H9 (cell line): ENCODE measurements at regions not wholly inside any gene's neighbourhood (a gene's known extent, or its start where the extent isn't known, plus 50 kb on each side); places are given as distances from the start of the nearest gene placed in this dataset.
"Not testable (repeated sequence)": the region's sequence is repeated elsewhere in the genome, so short reads cannot be mapped to it uniquely, and the experiment has no call there.

Source experiments
- DNase-seq: peaks from one replicate; pipeline ENCODE4 v3.0.0-alpha.2; 2017
- H2AFZ ChIP-seq: one replicate; pipeline ENCODE4 v1.6.1; 2013; ENCODE audit warnings: mild to moderate bottlenecking, low read length, control low read depth, moderate library complexity
- H2AK5ac ChIP-seq: 2 replicates; pipeline ENCODE4 v1.6.1; 2013; ENCODE audit warnings: low read length, control low read depth, mixed read lengths; ENCODE audit not compliant: insufficient read length
- H2BK120ac ChIP-seq: one replicate; pipeline ENCODE4 v1.6.1; 2013; ENCODE audit warnings: low read depth, mild to moderate bottlenecking, low read length, control low read depth, inconsistent platforms; ENCODE audit not compliant: poor library complexity, severe bottlenecking
- H2BK12ac ChIP-seq: 2 replicates; pipeline ENCODE4 v1.6.1; 2013; ENCODE audit warnings: low read length, control low read depth, mixed read lengths, low read depth; ENCODE audit not compliant: insufficient read length
- H2BK15ac ChIP-seq: 2 replicates; pipeline ENCODE4 v1.6.1; 2013; ENCODE audit warnings: low read depth, low read length, control low read depth
- H2BK20ac ChIP-seq: one replicate; pipeline ENCODE4 v1.6.1; 2013; ENCODE audit warnings: low read depth, mild to moderate bottlenecking, low read length, control low read depth, inconsistent platforms; ENCODE audit not compliant: poor library complexity, severe bottlenecking
- H2BK5ac ChIP-seq: 2 replicates; pipeline ENCODE4 v1.6.1; 2013; ENCODE audit warnings: low read length, control low read depth, mixed read lengths; ENCODE audit not compliant: insufficient read length
- H3K14ac ChIP-seq: 2 replicates; pipeline ENCODE4 v1.6.1; 2013; ENCODE audit warnings: low read length, control low read depth; ENCODE audit not compliant: insufficient read depth
- H3K18ac ChIP-seq: 2 replicates; pipeline ENCODE4 v1.6.1; 2013; ENCODE audit warnings: low read depth, mild to moderate bottlenecking, mixed read lengths, low read length, control low read depth; ENCODE audit not compliant: insufficient read length
- H3K23ac ChIP-seq: 2 replicates; pipeline ENCODE4 v1.6.1; 2013; ENCODE audit warnings: low read length, control low read depth, mixed read lengths, low read depth; ENCODE audit not compliant: insufficient read length
- H3K23me2 ChIP-seq: 2 replicates; pipeline ENCODE4 v1.6.1; 2013; ENCODE audit warnings: low read depth, mild to moderate bottlenecking, mixed read lengths, low read length, control low read depth; ENCODE audit not compliant: insufficient read length, poor library complexity, severe bottlenecking
- H3K27ac ChIP-seq: 2 replicates; pipeline ENCODE4 v1.5.1; 2013; ENCODE audit warnings: low read length, control low read depth, mixed read lengths, low read depth; ENCODE audit not compliant: insufficient read length
- H3K27me3 ChIP-seq: 2 replicates; pipeline ENCODE4 v1.6.1; 2013; ENCODE audit warnings: low read length, control low read depth, inconsistent platforms; ENCODE audit not compliant: insufficient read depth
- H3K4ac ChIP-seq: 2 replicates; pipeline ENCODE4 v1.6.1; 2013; ENCODE audit warnings: low read depth, mild to moderate bottlenecking, control low read depth, inconsistent platforms, low read length, moderate library complexity
- H3K4me1 ChIP-seq: 2 replicates; pipeline ENCODE4 v1.6.1; 2013; ENCODE audit warnings: low read length, control low read depth, inconsistent platforms; ENCODE audit not compliant: insufficient read depth
- H3K4me2 ChIP-seq: 2 replicates; pipeline ENCODE4 v1.6.1; 2013; ENCODE audit warnings: low read length, control low read depth, mixed read lengths; ENCODE audit not compliant: insufficient read length, insufficient read depth
- H3K56ac ChIP-seq: 2 replicates; pipeline ENCODE4 v1.6.1; 2013; ENCODE audit warnings: low read depth, mild to moderate bottlenecking, mixed read lengths, low read length, control low read depth; ENCODE audit not compliant: insufficient read length
- H3K79me1 ChIP-seq: 2 replicates; pipeline ENCODE4 v1.6.1; 2013; ENCODE audit warnings: low read depth, mild to moderate bottlenecking, moderate library complexity, low read length, control low read depth, inconsistent platforms; ENCODE audit not compliant: insufficient read depth, poor library complexity, severe bottlenecking
- H3K79me2 ChIP-seq: 2 replicates; pipeline ENCODE4 v1.6.1; 2013; ENCODE audit warnings: low read length, control low read depth, inconsistent platforms; ENCODE audit not compliant: insufficient read depth
- H3K9ac ChIP-seq: 2 replicates; pipeline ENCODE4 v1.6.1; 2013; ENCODE audit warnings: low read length, control low read depth, mixed read lengths; ENCODE audit not compliant: insufficient read length; ENCODE audit errors: extremely low read depth
- H3K9me3 ChIP-seq: one replicate; pipeline ENCODE4 v1.6.1; 2013; ENCODE audit warnings: low read depth, low read length, inconsistent platforms; ENCODE audit not compliant: control insufficient read depth
- H3T11ph ChIP-seq: one replicate; pipeline ENCODE4 v1.6.1; 2013; ENCODE audit warnings: mild to moderate bottlenecking, low read length, control low read depth, inconsistent platforms
- H4K20me1 ChIP-seq: one replicate; pipeline ENCODE4 v1.6.1; 2013; ENCODE audit not compliant: control insufficient read depth, insufficient read length, insufficient read depth
- H4K5ac ChIP-seq: 2 replicates; pipeline ENCODE4 v1.6.1; 2013; ENCODE audit warnings: low read depth, mild to moderate bottlenecking, mixed read lengths, low read length, control low read depth; ENCODE audit not compliant: insufficient read length
- H4K8ac ChIP-seq: replicated peaks from 2 replicates; pipeline ENCODE4 v1.6.1; 2013; ENCODE audit warnings: low read length, control low read depth, mixed read lengths, low read depth; ENCODE audit not compliant: insufficient read length
- H4K91ac ChIP-seq: 2 replicates; pipeline ENCODE4 v1.6.1; 2013; ENCODE audit warnings: low read depth, mild to moderate bottlenecking, moderate library complexity, mixed read lengths, low read length, control low read depth; ENCODE audit not compliant: insufficient read length
- H3K27ac Mint-ChIP-seq, 3 experiments: 2 replicates in 2 of 3; 3 replicates in 1 of 3; pipeline ENCODE4 v1.8.0; 2020 to 2021; ENCODE audit warnings: mixed read lengths in 3 of 3, mild to moderate bottlenecking in 1 of 3, moderate library complexity in 1 of 3
- H3K27me3 Mint-ChIP-seq: 2 replicates; pipeline ENCODE4 v1.8.0; 2021; ENCODE audit warnings: low read depth, mild to moderate bottlenecking, moderate library complexity, mixed read lengths
- H3K36me3 Mint-ChIP-seq, 3 experiments: 2 replicates in 2 of 3; 3 replicates in 1 of 3; pipeline ENCODE4 v1.8.0; 2020 to 2021; ENCODE audit warnings: low read depth in 3 of 3, mixed read lengths in 3 of 3; ENCODE audit not compliant: insufficient read depth in 1 of 3
- H3K4me1 Mint-ChIP-seq, 2 experiments: 2 replicates each; pipeline ENCODE4 v1.8.0; 2020; ENCODE audit warnings: mixed read lengths in 2 of 2
- H3K4me3 Mint-ChIP-seq, 2 experiments: 2 replicates in 1 of 2; 3 replicates in 1 of 2; pipeline ENCODE4 v1.8.0; 2020 to 2021; ENCODE audit warnings: mild to moderate bottlenecking in 2 of 2, mixed read lengths in 2 of 2, moderate library complexity in 1 of 2
- H3K9me3 Mint-ChIP-seq, 2 experiments: 2 replicates in 1 of 2; 3 replicates in 1 of 2; pipeline ENCODE4 v1.8.0; 2020; ENCODE audit warnings: mild to moderate bottlenecking in 2 of 2, mixed read lengths in 2 of 2, moderate library complexity in 1 of 2
- WGBS: extraction: QIAGEN DNeasy Blood & Tissue Kit; methylation state at CpG from one replicate; pipeline ENCODE4 v1.1.7; 2013; ENCODE audit warnings: missing lambda C conversion rate, low lambda C conversion rate, mixed read lengths; ENCODE audit not compliant: insufficient read length; ENCODE audit errors: extremely low coverage; 5-methylcytosine and 5-hydroxymethylcytosine counted together
- TF ChIP-seq, protein P1 (sequence below): fragments of 200-600 bp; sonication (generic); conservative IDR thresholded peaks from 3 replicates; pipeline ENCODE4 v1.8.0; 2021; ENCODE audit warnings: antibody characterized with exemption, mild to moderate bottlenecking

DNA sequence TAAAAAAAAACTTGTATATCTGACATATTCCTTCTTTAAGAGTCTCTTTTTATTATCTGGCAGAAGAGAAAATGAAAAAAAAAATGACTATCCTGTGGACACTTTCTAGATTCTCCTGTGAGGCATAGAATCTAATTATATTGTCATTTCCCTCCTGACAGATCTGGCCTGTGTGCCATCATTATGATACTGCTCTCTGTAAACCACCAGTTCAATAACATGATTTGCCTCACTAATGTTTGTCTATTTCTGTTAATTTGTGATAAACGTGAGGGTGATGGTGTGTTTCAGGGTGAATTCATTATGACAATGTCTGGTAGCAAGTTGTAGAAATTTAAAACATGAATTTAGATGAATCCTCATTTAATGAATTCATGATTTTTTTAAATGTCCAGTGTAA is 844.5 kb upstream of the ADGRB3 start:
- no peak overlapping the region for H2BK20ac ChIP-seq

DNA sequence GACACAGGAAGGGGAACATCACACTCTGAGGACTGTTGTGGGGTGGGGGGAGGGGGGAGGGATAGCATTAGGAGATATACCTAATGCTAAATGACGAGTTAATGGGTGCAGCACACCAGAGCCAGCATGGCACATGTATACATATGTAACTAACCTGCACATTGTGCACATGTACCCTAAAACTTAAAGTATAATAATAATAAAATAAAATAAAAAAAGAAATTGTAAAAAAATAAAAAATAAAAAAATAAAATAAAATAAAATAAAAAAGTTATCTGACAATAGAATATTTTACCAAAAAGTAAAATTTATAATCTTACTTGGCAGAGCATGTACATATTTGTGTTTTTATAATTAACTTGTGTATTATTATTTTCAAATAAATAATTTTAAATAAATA is 848.0 kb upstream of the ADGRB3 start:
- H2AFZ ChIP-seq, H2BK120ac ChIP-seq, H3K23me2 ChIP-seq, H3K14ac ChIP-seq, H3K4me1 ChIP-seq, H3K4me2 ChIP-seq, H3K9ac ChIP-seq, H4K20me1 ChIP-seq, H3K4ac ChIP-seq, H3K79me1 ChIP-seq, H3K9me3 ChIP-seq, H3K27ac Mint-ChIP-seq, H3K36me3 Mint-ChIP-seq, H3T11ph ChIP-seq, H4K5ac ChIP-seq, H3K27ac ChIP-seq, H3K4me1 Mint-ChIP-seq, H3K4me3 Mint-ChIP-seq, H4K8ac ChIP-seq, H3K79me2 ChIP-seq, H3K56ac ChIP-seq, H3K18ac ChIP-seq, H3K27me3 ChIP-seq, H4K91ac ChIP-seq, H2BK5ac ChIP-seq, H3K23ac ChIP-seq, H3K27me3 Mint-ChIP-seq, H2AK5ac ChIP-seq, H2BK20ac ChIP-seq, H2BK12ac ChIP-seq, H3K9me3 Mint-ChIP-seq, H2BK15ac ChIP-seq, DNase-seq: not testable (repeated sequence)
- WGBS, result no CpG with 5 or more reads among the region's 1 CpG

More for the DNA sequence above, 844.5 kb upstream of the ADGRB3 start:
- H2BK120ac ChIP-seq, result no peak overlapping the region
- H4K91ac ChIP-seq, result no peak overlapping the region
- H3K79me2 ChIP-seq, result no peaks in the 10 kb centered on the region
- no peak overlapping the region for H3K56ac ChIP-seq
- H3K18ac ChIP-seq, result no peak overlapping the region
- H3T11ph ChIP-seq, result no peak overlapping the region
- no peak for DNase-seq
- no peak overlapping the region for H3K9ac ChIP-seq
- no peak overlapping the region for H3K27ac Mint-ChIP-seq
- no peak overlapping the region for H3K4ac ChIP-seq
- no CpG with 5 or more reads among the region's 1 CpG for WGBS
- H2AK5ac ChIP-seq, result no peak overlapping the region
- no peak overlapping the region for H3K23ac ChIP-seq
- no peaks in the 10 kb centered on the region for H3K27me3 ChIP-seq
- H4K20me1 ChIP-seq, result no peaks in the 10 kb centered on the region
- no peak overlapping the region for H4K5ac ChIP-seq
- no peak overlapping the region for H2BK5ac ChIP-seq
- peaks cover 0 to 2% (median 2%) of the 10 kb centered on the region in 3 experiments; a peak in 3 of 7 replicates for H3K36me3 Mint-ChIP-seq
- H2AFZ ChIP-seq, result no peak overlapping the region
- H3K4me3 Mint-ChIP-seq, result no peak overlapping the region
- H3K27me3 Mint-ChIP-seq, result no peaks in the 10 kb centered on the region
- no peaks in the 10 kb centered on the region for H3K9me3 ChIP-seq
- H4K8ac ChIP-seq, result no peak overlapping the region
- H2BK12ac ChIP-seq, result no peak overlapping the region
- no peaks in the 10 kb centered on the region for H3K23me2 ChIP-seq
- H3K9me3 Mint-ChIP-seq, result peaks cover 2 to 6% of the 10 kb centered on the region in 2 experiments; a peak in 4 of 5 replicates
- no peak overlapping the region for H3K27ac ChIP-seq
- no peak overlapping the region for H3K14ac ChIP-seq
- TF ChIP-seq, protein P1, sequence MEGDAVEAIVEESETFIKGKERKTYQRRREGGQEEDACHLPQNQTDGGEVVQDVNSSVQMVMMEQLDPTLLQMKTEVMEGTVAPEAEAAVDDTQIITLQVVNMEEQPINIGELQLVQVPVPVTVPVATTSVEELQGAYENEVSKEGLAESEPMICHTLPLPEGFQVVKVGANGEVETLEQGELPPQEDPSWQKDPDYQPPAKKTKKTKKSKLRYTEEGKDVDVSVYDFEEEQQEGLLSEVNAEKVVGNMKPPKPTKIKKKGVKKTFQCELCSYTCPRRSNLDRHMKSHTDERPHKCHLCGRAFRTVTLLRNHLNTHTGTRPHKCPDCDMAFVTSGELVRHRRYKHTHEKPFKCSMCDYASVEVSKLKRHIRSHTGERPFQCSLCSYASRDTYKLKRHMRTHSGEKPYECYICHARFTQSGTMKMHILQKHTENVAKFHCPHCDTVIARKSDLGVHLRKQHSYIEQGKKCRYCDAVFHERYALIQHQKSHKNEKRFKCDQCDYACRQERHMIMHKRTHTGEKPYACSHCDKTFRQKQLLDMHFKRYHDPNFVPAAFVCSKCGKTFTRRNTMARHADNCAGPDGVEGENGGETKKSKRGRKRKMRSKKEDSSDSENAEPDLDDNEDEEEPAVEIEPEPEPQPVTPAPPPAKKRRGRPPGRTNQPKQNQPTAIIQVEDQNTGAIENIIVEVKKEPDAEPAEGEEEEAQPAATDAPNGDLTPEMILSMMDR, result no peak
- H2BK15ac ChIP-seq, result no peak overlapping the region
- H3K4me1 ChIP-seq, result no peaks in the 10 kb centered on the region; the same call in 1 of the 2 replicates
- peaks cover 5% of the 10 kb centered on the region in 2 experiments; a peak in 3 of 4 replicates for H3K4me1 Mint-ChIP-seq
- no peak overlapping the region for H3K4me2 ChIP-seq
- no peaks in the 10 kb centered on the region for H3K79me1 ChIP-seq
